ENCODE measurements at regions not wholly inside any gene's neighbourhood (a gene's known extent, or its start where the extent isn't known, plus 50 kb on each side); places are given as distances from the start of the nearest gene placed in this dataset.

GRCh38 chr17:72591289-72592241 lies 470.7 kb downstream of the SOX9 start:
- TF ChIP-seq CTCF (IDR thresholded peaks at IDR 0.05): no peak
- TF ChIP-seq POLR2A (IDR thresholded peaks at IDR 0.05): no peak

Measured in thyroid gland (tissue), 4 donors.